ENCODE measurements at regions not wholly inside any gene's neighbourhood (a gene's known extent, or its start where the extent isn't known, plus 50 kb on each side); places are given as distances from the start of the nearest gene placed in this dataset.

- CTCF ChIA-PET = interaction anchor here (0.6 kb wide), 1 partner anchor 104 kb away, joined by 3 read pairs; no protein-coding TSS in a partner anchor
- Mint-ChIP-seq H3K27ac (no peak overlapping the region), H3K4me1 (ENCODE audit: low read depth) (no peaks in the 10 kb centered on the region), H3K4me3 (no peak overlapping the region), H3K27me3 (no peaks in the 10 kb centered on the region), H3K9me3 (no peaks in the 10 kb centered on the region), H3K36me3 (ENCODE audit: low read depth) (no peaks in the 10 kb centered on the region)
- no peak for DNase-seq
- intact Hi-C loops (cut with micrococcal nuclease) = no loop called here
- POLR2A ChIA-PET = no interaction called here
- no peak for TF ChIP-seq CTCF (IDR thresholded peaks at IDR 0.05)
- ATAC-seq = no peak
Measured at GRCh38 chr3:26247712-26248111, 374.9 kb upstream of the LRRC3B start.

GRCh38 chr3:26252001-26252400 lies 370.6 kb upstream of the LRRC3B start:
- no peaks in the 10 kb centered on the region for H3K4me1 Mint-ChIP-seq (ENCODE audit: low read depth)
- POLR2A ChIA-PET = no interaction called here
- no peak for TF ChIP-seq CTCF (IDR thresholded peaks at IDR 0.05)
- no peaks in the 10 kb centered on the region for H3K36me3 Mint-ChIP-seq (ENCODE audit: low read depth)
- H3K4me3 Mint-ChIP-seq = no peak overlapping the region
- no peak for DNase-seq
- H3K27me3 Mint-ChIP-seq = no peaks in the 10 kb centered on the region
- intact Hi-C loops (cut with micrococcal nuclease) = no loop called here
- CTCF ChIA-PET = no interaction called here
- no peak overlapping the region for H3K27ac Mint-ChIP-seq
- H3K9me3 Mint-ChIP-seq = no peaks in the 10 kb centered on the region
- no peak for ATAC-seq

GRCh38 chr3:26256224-26256623 lies 366.3 kb upstream of the LRRC3B start:
- Mint-ChIP-seq H3K4me1 (ENCODE audit: low read depth) (no peaks in the 10 kb centered on the region), H3K4me3 (no peak overlapping the region), H3K36me3 (ENCODE audit: low read depth) (no peaks in the 10 kb centered on the region), H3K9me3 (no peaks in the 10 kb centered on the region), H3K27ac (no peak overlapping the region), H3K27me3 (no peaks in the 10 kb centered on the region)
- ChIA-PET POLR2A (no interaction called here), CTCF (no interaction called here)
- no peak for TF ChIP-seq CTCF (IDR thresholded peaks at IDR 0.05)
- no peak for DNase-seq
- ATAC-seq = no peak
- intact Hi-C loops (cut with micrococcal nuclease) = no loop called here

- Mint-ChIP-seq H3K4me3 (no peak overlapping the region), H3K9me3 (no peaks in the 10 kb centered on the region), H3K27me3 (no peaks in the 10 kb centered on the region), H3K36me3 (ENCODE audit: low read depth) (no peaks in the 10 kb centered on the region), H3K27ac (no peak overlapping the region), H3K4me1 (ENCODE audit: low read depth) (no peaks in the 10 kb centered on the region)
- ChIA-PET POLR2A (no interaction called here), CTCF (no interaction called here)
- DNase-seq (no peak), ATAC-seq (no peak)
- intact Hi-C loops (cut with micrococcal nuclease) = no loop called here
- TF ChIP-seq CTCF (IDR thresholded peaks at IDR 0.05) = no peak
Measured at GRCh38 chr3:26259176-26259575, 363.4 kb upstream of the LRRC3B start.

- H3K36me3 Mint-ChIP-seq (ENCODE audit: low read depth) = no peaks in the 10 kb centered on the region
- H3K27me3 Mint-ChIP-seq = no peaks in the 10 kb centered on the region
- TF ChIP-seq CTCF (IDR thresholded peaks at IDR 0.05) = no peak
- no peak overlapping the region for H3K4me3 Mint-ChIP-seq
- CTCF ChIA-PET = no interaction called here
- ATAC-seq (no peak), DNase-seq (no peak)
- no peaks in the 10 kb centered on the region for H3K4me1 Mint-ChIP-seq (ENCODE audit: low read depth)
- no peak overlapping the region for H3K27ac Mint-ChIP-seq
- no peaks in the 10 kb centered on the region for H3K9me3 Mint-ChIP-seq
- intact Hi-C loops (cut with micrococcal nuclease) = no loop called here
- POLR2A ChIA-PET = no interaction called here
Measured at GRCh38 chr3:26260139-26260538, 362.4 kb upstream of the LRRC3B start.

Measured in activated CD8-positive, alpha-beta T cell treated with anti-CD3 and anti-CD28 coated beads for 36 hours (primary cell).